ENCODE measurements at regions not wholly inside any gene's neighbourhood (a gene's known extent, or its start where the extent isn't known, plus 50 kb on each side); places are given as distances from the start of the nearest gene placed in this dataset.

DNA sequence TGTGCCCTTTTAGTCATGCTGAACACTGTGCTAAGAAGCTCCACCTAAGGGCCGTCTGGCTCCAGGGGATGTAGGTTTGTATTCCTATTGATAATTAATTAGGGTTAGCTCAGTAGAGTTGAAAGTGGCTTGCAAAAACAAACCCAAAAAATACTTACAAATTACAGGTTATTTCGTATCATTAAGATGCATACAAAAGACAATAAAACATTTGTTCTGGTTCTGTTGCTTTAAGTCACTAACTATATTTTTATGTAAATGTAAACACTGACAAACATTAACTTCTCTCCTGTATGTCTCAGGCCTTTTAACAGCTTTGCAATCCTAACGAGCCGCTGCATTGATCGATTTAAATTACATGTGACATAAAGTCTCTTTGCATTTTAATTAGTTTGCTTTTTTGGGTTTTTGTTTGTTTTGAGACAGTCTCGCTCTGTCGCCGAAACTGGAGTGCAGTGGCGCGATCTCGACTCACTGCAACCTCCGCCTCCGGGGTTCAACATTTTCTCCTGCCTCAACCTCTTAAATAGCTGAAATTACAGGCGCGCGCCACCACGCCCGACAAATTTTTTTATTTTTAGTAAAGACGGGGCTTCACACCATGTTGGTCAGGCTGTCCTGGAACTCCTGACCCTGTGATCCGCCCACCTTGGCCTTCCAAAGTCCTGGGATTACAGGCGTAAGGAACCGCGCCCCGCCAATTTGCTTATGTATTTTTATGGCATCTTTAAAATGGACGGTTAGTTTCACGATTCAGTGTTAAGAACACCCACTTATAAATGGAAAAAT lies 110.9 kb downstream of the HFE start:
- peak in 1 of 5 donors; percentile 82 for DNase-seq

DNA sequence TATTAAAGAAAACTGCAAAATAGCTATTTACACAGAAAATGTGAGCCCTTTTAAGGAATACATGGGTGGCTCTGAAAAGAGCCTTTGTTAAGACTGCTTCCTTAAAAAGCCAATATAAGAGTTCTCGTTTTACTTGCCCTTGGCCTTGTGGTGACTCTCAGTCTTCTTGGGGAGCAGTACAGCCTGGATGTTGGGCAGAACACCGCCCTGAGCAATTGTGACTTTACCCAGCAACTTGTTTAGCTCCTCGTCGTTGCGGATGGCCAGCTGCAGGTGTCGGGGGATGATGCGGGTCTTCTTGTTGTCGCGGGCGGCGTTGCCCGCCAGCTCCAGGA lies 111.5 kb downstream of the HFE start:
- no peak for DNase-seq

DNA sequence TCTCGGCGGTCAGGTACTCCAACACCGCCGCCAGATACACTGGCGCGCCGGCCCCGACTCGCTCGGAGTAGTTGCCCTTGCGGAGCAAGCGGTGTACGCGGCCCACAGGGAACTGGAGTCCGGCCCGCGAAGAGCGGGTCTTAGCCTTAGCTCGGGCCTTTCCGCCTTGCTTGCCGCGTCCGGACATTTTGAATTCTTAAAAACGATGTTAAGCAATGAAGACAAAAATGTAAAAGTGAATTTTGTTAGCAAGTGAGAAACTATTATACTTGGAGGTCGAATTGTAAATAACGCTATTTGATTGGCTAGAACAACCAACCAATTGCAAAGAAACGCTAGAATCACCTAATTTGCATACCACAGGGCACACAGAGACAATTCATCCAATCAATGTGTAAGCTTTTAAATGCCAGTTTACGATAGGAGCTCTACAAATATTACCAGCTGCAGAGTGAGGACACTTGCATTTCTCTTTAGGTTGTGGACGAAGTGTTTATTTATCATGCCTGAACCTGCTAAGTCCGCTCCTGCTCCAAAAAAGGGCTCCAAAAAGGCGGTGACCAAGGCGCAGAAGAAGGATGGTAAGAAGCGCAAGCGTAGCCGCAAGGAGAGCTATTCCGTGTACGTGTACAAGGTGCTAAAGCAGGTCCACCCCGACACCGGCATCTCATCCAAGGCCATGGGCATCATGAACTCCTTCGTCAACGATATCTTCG lies 112.0 kb downstream of the HFE start:
- DNase-seq: peak in 4 of 5 donors; percentile 48 to 96 (median 54)

DNA sequence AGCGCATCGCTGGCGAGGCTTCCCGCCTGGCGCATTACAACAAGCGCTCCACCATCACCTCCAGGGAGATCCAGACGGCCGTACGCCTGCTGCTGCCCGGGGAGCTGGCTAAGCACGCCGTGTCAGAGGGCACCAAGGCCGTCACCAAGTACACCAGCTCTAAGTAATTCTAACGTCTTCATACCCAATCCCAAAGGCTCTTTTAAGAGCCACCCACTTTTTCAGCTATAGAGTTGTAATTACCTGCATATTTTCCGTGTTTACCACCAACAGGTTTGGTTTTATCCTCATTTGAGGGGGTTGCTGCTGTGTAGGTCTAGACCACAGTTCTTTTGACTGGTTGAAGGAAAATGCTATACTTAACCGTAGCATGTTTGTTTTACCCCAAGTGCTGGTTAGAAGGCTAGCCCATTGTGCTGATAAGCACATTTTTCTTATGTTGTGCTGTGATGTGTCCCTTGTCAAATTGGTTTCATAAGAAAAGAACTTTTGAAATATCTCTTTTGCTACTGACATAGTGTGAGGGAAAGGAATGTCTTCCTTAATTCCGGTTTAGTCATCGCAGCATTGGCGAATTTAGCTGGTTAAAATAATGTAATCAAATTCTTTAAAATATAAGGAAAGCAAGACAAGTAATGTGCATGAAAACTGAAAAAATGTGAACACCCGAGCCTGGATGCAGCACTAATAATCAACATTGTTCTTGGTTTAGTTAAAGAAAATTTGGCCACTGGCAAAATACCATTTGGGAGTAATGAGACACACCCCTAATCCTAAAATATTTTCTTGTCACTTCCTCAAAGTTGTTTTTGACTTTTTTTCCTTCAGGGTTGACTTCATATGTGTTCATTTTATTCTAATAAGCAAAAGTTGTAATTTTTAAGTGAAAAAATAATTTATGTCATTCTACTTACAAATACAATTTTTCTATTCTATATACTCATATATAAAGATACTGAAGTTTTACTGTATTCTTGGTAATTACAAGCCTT lies 112.8 kb downstream of the HFE start:
- DNase-seq: no peak

DNA sequence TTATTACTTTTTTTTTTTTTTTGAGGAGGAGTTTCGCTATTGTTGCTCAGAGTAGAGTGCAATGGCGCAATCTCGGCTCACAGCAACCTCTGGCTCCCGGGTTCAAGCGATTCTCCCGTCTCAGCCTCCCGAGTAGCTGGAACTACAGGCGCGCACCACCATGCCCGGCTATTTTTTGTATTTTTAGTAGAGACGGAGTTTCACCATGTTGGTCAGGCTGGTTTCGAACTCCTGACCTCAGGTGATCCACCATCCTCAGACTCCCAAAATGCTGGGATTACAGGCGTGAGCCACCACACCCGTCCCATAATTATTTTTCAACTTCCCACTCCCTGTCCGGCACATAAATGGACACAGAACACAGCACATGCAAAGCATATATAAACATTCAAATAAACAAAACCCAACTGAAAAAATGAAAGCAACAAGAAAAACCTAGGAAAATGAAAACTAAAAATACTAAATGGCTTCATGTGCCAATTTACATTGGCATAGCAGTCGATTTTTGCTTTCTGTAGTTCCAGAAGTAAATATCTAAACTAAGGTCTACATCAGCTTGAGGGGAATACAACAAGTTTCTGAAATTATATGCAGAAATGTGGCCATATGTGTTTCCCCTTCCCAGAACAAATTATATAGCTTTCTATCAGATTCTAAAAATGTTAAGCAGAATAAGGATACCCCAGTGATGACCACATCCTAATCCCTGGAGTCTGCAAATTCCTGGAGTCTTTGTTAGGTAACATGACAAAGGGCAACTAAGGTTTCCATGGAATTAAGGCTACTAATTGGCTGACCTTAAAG lies 113.9 kb downstream of the HFE start:
- no peak for DNase-seq

DNA sequence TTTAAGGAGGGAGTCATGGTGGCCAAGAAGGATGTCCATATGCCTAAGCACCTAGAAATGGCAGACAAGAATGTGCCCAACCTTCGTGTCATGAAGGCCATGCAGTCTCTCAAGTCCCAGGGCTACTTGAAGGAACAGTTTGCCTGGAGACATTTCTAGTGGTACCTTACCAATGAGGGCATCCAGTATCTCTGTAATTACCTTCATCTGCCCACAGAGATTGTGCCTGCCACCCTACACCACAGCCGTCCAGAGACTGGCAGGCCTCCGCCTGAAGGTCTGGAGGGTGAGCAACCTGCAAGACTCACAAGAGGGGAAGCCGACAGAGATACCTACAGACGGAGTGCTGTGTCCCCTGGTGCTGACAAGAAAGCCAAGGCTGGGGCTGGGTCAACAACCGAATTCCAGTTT lies 115.0 kb downstream of the HFE start:
- no peak for DNase-seq

DNA sequence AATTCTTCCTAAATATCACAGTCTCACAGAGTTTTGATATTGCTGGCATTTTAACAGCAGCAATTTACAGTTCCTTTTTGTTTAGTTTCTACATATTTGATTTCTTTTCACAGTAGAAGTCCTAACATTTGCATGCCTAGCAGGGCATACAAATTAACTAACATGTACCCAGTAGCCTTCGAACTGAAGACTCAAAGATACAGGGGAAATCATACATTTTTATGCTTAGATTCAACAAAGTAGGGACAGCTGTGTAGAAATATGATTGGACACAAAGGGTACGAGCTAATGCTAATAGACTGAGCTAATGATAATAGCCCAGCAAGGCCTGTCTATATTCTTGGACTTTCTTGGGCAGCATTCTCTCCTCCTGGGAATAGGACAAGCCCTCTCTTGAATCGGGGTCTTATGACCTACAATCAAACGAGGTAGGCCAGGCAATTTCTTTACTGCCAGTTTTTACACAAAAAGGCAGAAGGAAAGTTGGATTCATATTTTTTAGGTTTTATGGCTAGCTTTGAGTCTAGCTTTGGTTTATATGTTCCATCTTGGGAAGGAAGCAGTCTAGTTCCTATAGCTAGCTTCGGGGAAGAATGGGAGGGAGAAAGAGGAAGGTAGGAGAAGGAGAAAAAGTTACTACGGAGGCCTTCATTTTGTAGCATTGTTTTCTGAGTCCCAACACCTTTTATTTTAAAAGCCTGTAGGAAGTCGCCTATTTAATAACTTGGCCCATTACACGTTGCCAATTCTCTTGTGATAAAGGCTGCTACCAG lies 115.8 kb downstream of the HFE start:
- DNase-seq: no peak

DNA sequence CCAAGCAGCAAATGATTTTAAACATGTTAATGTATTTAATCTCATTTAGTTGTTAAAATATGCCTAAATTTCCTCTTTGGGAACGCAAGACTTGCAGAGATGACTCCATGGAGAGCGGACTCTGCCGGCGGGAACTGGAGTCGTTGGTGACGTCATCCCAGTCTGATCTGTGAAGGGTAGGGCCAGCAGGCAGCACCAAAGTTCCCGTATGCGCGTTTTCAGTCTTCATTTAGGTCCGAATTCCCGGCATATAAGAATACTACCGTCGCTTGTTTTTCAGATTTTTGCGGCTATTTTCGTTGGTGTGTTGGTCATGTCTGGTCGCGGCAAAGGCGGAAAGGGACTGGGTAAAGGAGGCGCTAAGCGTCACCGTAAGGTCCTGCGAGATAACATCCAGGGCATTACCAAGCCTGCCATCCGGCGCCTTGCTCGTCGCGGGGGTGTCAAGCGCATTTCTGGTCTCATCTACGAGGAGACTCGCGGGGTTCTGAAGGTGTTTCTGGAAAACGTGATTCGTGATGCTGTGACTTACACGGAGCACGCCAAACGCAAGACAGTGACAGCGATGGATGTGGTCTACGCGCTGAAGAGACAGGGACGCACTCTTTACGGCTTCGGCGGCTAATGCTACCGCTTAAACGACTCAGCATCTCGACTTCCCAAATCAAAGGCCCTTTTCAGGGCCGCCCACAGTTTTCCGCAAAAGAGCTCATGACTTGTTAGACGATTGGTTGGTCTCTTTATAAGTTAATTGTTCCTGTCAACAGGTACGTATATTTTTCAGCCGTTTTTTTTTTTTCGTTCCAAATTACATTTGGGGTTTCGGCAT lies 117.3 kb downstream of the HFE start:
- peak; percentile 70 to 97 (median 83) for DNase-seq

DNA sequence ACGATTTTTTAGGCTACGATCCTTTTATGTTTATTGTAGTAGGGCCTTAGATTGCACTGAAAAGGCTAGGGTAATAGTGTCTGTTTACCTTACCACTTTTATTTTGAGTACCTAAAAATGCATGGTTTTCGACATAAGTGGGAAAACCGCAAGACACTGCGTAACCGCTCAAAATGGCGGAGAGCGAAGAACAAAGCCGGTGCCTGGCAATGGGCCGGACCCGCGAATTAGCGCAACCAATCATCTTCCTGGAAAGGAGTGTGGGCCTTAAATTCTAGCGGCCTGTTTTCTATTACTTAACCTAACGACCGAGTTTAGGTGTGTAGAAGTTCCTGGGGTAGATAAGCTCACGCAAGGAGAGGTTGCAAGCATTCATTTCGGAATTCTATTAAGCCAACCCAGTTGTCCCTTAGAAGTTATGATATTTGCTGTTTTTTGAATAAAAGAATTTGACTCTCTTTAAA lies 118.0 kb downstream of the HFE start:
- DNase-seq: peak; percentile 46 to 92 (median 73)

DNA sequence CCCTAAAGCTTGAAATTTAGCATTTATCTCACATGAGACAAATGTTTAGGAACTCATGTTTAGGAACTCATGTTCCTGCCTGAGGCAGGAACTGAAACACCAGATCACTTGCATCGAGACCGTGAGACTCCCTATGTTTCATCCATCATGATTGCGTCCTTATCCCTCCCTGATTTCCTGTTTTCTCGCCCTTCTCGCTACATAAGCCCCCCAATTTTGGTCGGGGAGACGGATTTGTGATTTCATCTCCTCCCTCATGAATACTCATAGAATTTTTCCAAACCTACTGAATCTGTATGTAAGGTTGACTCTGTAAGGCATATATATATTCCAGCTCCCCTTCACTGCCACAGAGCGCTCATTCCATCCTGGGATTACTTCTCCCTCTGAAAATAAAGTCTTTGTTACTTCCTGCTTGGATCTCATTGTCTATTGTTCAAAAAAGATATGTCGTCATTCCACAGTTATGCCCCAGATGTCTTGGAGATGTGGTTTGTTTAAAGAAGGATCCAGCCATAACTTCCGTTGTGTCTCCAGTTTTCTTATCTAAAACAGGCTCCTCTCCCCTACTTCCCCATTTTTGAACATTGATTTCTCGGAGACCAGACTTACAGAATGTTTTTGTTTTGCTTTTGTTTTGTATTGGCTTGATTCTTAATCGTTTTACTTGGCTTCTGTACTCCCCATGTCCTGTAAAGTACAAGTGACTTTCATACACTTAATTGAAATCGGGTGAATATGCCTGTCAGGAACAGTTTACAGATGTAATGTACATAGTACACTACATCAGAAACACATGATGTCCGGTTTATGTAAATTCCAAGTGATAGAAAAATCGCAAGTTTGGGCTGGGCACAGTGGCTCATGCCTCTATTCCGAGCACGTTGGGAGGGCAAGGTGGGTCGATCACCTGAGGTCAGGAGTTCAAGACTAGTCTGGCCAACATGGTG lies 118.7 kb downstream of the HFE start:
- peak in 1 of 5 donors; percentile 44 for DNase-seq

DNA sequence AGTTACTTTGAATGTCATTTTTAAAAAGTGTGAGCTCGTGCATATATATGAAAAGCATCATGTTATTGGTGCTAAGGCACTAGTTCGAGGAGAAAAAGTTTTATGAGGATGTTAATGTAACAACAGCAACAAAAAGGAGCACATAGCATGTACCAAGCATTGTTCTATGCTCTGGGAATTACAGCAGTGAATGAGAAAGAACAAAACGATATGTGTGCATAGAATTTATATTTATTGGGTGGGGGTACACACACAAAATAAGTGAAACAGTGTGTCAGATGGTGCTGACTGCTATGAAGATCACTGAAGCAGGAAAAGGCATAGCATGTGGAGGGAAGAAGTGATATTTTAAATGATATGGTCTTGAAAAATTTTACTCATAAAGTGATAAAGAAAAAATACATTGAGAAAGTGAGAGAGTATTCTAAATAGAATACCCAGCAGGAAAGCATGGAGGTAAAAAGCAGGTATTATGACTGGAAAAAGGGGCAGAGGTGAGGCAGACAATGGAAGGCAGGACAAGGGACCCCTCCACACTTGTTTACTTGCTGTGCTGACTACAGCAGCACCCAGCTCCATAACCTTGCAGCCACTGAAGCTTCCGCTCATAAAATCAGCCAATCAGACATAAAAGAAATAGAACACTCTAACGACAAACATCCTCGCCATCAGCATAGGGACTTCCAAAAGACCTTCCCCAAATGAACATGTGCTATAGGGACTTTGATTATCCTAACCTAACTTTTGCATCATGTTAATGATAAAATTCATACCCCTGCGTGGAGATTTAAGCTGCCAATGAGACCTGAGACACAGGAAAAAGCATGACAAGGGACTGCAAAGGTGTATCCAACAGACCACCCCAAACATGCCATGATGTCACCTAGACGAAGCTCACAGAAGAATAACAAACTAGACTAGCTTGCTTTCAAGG lies 119.9 kb downstream of the HFE start:
- DNase-seq: no peak

DNA sequence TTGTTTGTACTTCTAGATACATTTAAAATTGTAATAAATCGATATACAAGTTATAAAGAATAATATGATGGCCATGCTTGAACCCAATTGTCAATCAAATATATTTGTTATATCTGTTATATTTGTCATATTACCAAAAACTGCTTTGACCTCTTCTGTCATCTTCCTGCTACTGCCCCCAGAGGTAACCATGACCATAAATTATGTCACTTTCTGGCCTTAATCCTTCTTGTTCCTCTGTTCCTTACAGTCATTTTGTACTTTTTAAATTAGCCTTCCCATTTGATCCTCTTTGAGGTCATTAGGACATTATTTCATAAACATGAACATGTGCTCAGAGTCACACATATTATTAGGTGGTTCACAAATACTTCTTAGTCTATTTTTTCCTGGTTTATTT lies 124.7 kb downstream of the HFE start:
- DNase-seq: no peak

DNA sequence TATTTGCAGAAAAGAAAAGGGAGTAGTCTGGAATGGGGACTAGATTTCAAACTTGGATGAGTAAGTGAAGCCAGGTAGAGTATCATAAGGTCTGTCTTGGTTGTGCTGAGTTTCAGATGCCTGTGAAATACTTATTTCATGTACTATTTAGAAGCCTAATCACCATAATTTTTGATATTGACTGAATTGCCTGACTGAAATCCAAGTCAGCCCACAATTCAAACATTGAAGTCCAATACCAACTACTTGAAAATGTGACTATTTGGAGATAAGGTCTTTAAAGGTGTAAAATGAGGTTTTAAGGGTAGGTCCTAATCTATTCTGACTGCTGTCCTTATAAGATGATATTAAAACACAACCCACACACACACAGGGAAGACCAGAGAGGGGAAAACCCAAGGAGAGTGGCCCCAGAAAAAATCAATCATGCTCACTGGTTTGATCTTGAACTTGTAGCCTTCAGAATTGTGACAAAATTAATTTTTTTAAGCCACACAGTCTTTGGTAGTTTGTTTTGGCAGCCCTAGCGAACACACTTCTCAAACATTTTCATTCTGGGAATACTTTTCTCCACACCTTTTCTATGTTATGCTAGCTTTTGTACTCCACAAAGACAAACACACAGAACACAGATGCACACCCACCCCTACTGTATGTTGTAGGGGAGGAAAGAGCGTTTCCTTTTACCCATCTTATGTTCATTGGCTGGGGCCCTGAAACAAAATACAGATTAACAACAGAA lies 126.3 kb downstream of the HFE start:
- no peak for DNase-seq

DNA sequence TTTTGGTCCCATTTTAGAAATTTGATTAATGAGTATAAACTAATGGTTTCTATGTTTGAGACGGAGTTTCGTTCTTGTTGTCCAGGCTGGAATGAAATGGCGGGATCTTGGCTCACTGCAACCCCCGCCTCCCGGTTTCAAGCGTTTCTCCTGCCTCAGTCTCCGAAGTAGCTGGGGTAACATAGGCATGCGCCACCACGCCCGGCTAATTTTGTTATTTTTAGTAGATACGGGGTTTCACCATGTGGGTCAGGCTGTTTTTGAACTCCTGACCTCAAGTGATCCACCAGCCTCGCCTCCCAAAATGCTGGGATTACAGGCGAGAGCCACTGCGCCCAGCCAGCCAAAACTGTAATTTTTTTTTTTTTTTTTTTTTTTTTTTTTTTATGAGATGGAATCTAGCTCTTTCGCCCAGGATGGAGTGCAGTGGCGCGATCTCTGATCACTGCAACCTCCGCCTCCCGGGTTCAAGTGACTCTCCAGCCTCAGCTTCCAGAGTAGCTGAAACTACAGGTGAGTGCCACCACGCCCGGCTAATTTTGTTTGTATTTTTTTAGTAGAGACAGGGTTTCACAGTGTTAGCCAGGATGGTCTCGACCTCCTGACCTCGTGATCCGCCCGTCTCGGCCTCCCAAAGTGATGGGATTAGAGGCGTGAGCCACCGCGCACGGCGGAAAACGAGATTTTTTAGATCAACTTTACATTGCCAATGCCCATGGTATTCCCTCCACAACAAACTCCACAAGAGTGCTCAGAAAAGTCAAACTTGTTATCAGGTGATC lies 127.8 kb downstream of the HFE start:
- no peak for DNase-seq

DNA sequence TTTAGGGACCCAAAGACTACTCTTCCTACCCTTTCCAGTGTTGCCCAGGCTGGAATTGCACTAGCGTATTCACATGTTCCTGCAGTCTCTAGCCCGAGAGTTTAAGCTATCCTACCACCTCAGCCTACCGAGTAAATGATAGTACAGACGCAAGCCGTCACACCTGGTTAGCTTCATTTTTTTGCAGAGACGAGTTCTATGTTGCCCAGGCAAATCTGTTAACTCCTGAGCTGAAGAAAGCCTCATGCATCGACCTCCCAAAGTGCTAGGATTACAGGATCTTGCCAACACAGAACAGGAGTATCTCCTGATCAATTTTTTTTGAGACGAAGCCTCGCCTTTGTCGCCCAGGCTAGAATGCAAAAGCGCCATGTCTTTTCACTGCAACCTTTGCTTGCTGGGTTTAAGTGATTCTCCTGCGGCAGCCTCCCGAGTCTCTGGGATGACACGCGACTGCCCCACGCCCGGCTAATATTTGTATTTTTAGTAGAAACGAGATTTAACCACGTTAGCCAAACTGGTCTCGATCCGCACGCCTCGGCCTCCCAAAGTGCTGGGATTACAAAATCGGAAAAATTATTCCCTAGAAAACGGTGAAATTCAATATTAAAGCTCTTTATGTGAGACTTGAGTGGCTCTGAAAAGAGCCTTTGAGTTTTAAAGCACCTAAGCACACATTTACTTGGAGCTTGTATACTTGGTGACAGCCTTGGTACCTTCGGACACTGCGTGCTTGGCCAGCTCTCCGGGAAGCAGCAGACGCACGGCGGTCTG lies 128.5 kb downstream of the HFE start:
- peak in 1 of 5 donors; percentile 66 for DNase-seq
